Neutrophil (primary cell): ENCODE measurements at regions not wholly inside any gene's neighbourhood (a gene's known extent, or its start where the extent isn't known, plus 50 kb on each side); places are given as distances from the start of the nearest gene placed in this dataset.

Experiments
- H3K27ac ChIP-seq: fragments of 200-600 bp; sonication (generic); 2 replicates; pipeline ENCODE4 v1.5.1; 2016; ENCODE audit warnings: mild to moderate bottlenecking, moderate library complexity
- H3K27me3 ChIP-seq: fragments of 200-600 bp; sonication (generic); 2 replicates; pipeline ENCODE4 v1.6.0; 2016; ENCODE audit warnings: mild to moderate bottlenecking
- H3K36me3 ChIP-seq: fragments of 200-600 bp; sonication (generic); 2 replicates; pipeline ENCODE4 v1.5.1; 2017
- H3K4me1 ChIP-seq, 2 experiments: fragments of 200-600 bp in 1 of 2; sonication (generic) in 1 of 2; 1 replicate in 1 of 2; 2 replicates in 1 of 2; pipeline versions ENCODE4 v1.5.1 to v1.6.1; 2013 to 2016; ENCODE audit warnings: low read depth in 1 of 2, low read length in 1 of 2, mild to moderate bottlenecking in 1 of 2, moderate library complexity in 1 of 2; ENCODE audit not compliant: control insufficient read depth in 1 of 2, insufficient read depth in 1 of 2
- H3K4me3 ChIP-seq, 2 experiments: fragments of 200-600 bp in 1 of 2; sonication (generic) in 1 of 2; 1 replicate in 1 of 2; 2 replicates in 1 of 2; pipeline ENCODE4 v1.5.1; 2013 to 2016; ENCODE audit warnings: low read depth in 1 of 2, low read length in 1 of 2, mild to moderate bottlenecking in 1 of 2, moderate library complexity in 1 of 2
- H3K9me3 ChIP-seq: fragments of 200-600 bp; sonication (generic); 2 replicates; pipeline ENCODE4 v1.5.1; 2016
- TF ChIP-seq, protein P1 (sequence below): fragments of 200-600 bp; sonication (generic); IDR thresholded peaks from 2 replicates; pipeline ENCODE4 v1.5.1; 2016; ENCODE audit warnings: antibody characterized with exemption

DNA sequence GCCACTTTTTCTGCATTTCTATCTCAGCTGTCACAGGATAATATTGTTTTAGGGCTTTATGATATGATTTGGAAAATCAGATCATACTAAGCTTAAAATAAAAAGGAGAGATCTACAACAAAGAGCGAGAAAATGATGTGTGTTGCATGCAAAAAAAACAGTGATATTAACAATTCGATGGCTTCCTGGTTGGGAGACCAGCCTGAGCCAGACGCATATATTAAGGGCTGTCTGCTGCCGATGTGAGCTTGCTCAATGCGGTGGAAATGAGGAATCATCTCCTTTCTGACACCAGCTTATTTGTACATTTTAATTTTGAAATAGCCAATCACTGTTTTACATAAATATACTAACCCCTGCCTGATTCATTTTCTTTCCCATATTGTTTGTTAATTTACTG lies 862.6 kb downstream of the USP25 start:
- TF ChIP-seq, protein P1, sequence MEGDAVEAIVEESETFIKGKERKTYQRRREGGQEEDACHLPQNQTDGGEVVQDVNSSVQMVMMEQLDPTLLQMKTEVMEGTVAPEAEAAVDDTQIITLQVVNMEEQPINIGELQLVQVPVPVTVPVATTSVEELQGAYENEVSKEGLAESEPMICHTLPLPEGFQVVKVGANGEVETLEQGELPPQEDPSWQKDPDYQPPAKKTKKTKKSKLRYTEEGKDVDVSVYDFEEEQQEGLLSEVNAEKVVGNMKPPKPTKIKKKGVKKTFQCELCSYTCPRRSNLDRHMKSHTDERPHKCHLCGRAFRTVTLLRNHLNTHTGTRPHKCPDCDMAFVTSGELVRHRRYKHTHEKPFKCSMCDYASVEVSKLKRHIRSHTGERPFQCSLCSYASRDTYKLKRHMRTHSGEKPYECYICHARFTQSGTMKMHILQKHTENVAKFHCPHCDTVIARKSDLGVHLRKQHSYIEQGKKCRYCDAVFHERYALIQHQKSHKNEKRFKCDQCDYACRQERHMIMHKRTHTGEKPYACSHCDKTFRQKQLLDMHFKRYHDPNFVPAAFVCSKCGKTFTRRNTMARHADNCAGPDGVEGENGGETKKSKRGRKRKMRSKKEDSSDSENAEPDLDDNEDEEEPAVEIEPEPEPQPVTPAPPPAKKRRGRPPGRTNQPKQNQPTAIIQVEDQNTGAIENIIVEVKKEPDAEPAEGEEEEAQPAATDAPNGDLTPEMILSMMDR: no peak

DNA sequence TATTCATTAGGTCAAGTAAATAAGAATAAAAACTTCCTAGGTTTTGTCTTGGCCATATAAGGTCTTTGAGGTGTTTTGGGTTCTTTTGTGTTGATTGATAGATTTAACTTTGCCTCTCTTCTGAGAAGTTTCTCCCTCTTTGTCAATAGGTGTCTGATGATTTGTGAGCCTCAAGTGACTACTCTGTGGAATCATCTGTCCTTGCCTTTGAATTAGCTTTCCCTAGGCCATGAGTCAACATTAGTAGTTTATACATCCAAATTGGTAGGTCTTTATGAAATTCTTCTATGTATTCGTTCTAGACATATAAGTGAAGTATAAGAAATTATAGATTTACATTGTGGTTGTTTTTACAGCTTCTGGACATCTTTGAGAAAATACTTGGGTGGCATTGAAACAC lies 864.4 kb downstream of the USP25 start:
- H3K27me3 ChIP-seq: no peaks in the 10 kb centered on the region
- TF ChIP-seq, protein P1: no peak
- no peak overlapping the region for H3K4me3 ChIP-seq
- H3K4me1 ChIP-seq: no peaks in the 10 kb centered on the region
- no peaks in the 10 kb centered on the region for H3K9me3 ChIP-seq
- no peaks in the 10 kb centered on the region for H3K36me3 ChIP-seq
- no peak overlapping the region for H3K27ac ChIP-seq

More for the DNA sequence above, 862.6 kb downstream of the USP25 start:
- no peaks in the 10 kb centered on the region for H3K9me3 ChIP-seq
- H3K27ac ChIP-seq: no peak overlapping the region
- no peak overlapping the region for H3K4me3 ChIP-seq
- H3K27me3 ChIP-seq: no peaks in the 10 kb centered on the region
- H3K36me3 ChIP-seq: no peaks in the 10 kb centered on the region
- no peaks in the 10 kb centered on the region for H3K4me1 ChIP-seq

DNA sequence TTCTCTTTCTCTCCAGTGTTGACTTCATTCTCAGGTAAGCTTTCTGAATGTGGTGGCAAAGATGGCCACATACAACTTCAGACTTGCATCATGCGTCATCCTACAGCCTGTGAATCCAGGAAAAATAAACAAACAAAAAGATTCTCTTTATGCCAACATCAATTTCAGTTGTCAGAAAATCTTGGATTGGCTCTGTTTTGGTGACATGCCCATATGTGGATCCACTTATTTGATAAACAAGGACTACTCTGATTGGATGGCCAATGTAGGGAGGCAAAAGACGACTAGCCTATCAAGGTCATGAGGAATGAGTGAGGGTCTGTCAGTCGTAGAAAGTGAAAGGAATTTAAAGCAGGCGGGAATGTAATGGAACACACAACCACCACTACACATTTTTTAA lies 866.6 kb downstream of the USP25 start:
- TF ChIP-seq, protein P1: no peak
- no peaks in the 10 kb centered on the region for H3K27me3 ChIP-seq
- no peaks in the 10 kb centered on the region for H3K4me1 ChIP-seq
- H3K9me3 ChIP-seq: no peaks in the 10 kb centered on the region
- H3K36me3 ChIP-seq: no peaks in the 10 kb centered on the region
- H3K4me3 ChIP-seq: no peak overlapping the region
- no peak overlapping the region for H3K27ac ChIP-seq

- Histone ChIP-seq H3K4me3 (no peak overlapping the region), H3K4me1 (no peaks in the 10 kb centered on the region), H3K27me3 (no peaks in the 10 kb centered on the region), H3K27ac (no peak overlapping the region), H3K36me3 (no peaks in the 10 kb centered on the region), H3K9me3 (no peaks in the 10 kb centered on the region)
- TF ChIP-seq, protein P1: no peak
These were observed 868.0 kb downstream of the USP25 start for GRCh38 chr21:16597753-16598152.

DNA sequence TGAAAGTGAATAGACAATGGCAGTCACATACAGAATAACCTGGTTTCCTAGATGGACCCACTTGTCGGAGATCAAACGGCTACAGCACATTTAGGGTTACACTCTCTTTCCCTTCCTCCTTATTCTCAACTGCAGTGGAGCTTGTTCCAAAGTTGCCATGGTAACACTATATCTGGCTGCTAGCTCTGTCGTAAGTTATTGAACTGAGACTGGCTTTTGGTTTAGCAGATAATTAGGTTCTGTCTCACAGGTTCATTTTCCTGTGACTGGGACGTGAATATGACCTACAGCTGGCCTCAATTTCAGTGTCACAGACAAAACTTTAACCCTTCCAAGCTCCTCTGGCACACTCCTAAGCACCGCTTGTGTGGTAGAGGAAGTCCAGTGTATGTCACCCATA lies 875.8 kb downstream of the USP25 start:
- TF ChIP-seq, protein P1: no peak
- H3K4me1 ChIP-seq: no peaks in the 10 kb centered on the region
- no peaks in the 10 kb centered on the region for H3K27me3 ChIP-seq
- H3K27ac ChIP-seq: no peak overlapping the region
- no peaks in the 10 kb centered on the region for H3K9me3 ChIP-seq
- no peaks in the 10 kb centered on the region for H3K36me3 ChIP-seq
- H3K4me3 ChIP-seq: no peak overlapping the region

GRCh38 chr21:16606271-16606670 lies 876.5 kb downstream of the USP25 start:
- H3K27ac ChIP-seq: no peak overlapping the region
- no peaks in the 10 kb centered on the region for H3K36me3 ChIP-seq
- H3K9me3 ChIP-seq: no peaks in the 10 kb centered on the region
- H3K27me3 ChIP-seq: no peaks in the 10 kb centered on the region
- TF ChIP-seq, protein P1: no peak
- H3K4me3 ChIP-seq: no peak overlapping the region
- no peaks in the 10 kb centered on the region for H3K4me1 ChIP-seq
